HCT116 (cell line): ENCODE measurements at regions not wholly inside any gene's neighbourhood (a gene's known extent, or its start where the extent isn't known, plus 50 kb on each side); places are given as distances from the start of the nearest gene placed in this dataset.

Experiments
- ATAC-seq: fragments of 200-7000 bp; cut with Tn5 transposase; 2 replicates; pipeline ENCODE4 v1.9.1; 2020; ENCODE audit warnings: mild to moderate bottlenecking, moderate library complexity
- BruUV-seq: library from RNA; stranded (reverse); fragments of 400-500 nt; replicated peaks from 2 replicates; lab custom pipeline; 2021; lab: Mats Ljungman, UMichigan
- CTCF ChIA-PET: fragments of 300-600 bp; sonication (Branson Sonifier 250); formaldehyde crosslinking; loops from one replicate; lab custom pipeline; 2021; ENCODE audit warnings: antibody characterized with exemption; lab: Charles Lee
- POLR2A ChIA-PET: fragments of 300-600, 350-600 bp; sonication (Branson Sonifier 250); formaldehyde crosslinking; loops from one replicate; lab custom pipeline; 2021; ENCODE audit warnings: antibody characterized with exemption; lab: Charles Lee
- RAD21 ChIA-PET, 2 experiments: fragments of 300-600 bp; sonication (Branson Sonifier 250); formaldehyde crosslinking; loops; one replicate each; lab custom pipeline; 2023; ENCODE audit warnings: low total read pairs in 2 of 2; ENCODE audit not compliant: uncharacterized antibody in 2 of 2, unreplicated experiment in 2 of 2, low non-redundant PET in 1 of 2; lab: Charles Lee
- DNase-seq: peaks from one replicate; pipeline ENCODE4 v3.0.0-alpha.2; 2010; ENCODE audit warnings: low read depth, low spot score
- H2AFZ ChIP-seq: fragments of 200-600 bp; shearing (Covaris generic), sonication (generic); 2 replicates; pipeline ENCODE4 v1.6.1; 2017; ENCODE audit warnings: low read depth, mixed run types, mixed read lengths, antibody characterized with exemption, low read length; ENCODE audit not compliant: poor library complexity, severe bottlenecking
- H3K27ac ChIP-seq: 2 replicates; pipeline ENCODE4 v1.5.1; 2012; ENCODE audit warnings: low read depth, low read length
- H3K27me3 ChIP-seq: fragments of 200-600 bp; sonication (generic); 2 replicates; pipeline ENCODE4 v1.6.1; 2016; ENCODE audit warnings: mixed run types, low read length, mixed read lengths; ENCODE audit not compliant: insufficient read depth
- H3K36me3 ChIP-seq, 2 experiments: fragments of 200-500 bp in 1 of 2; fragments of 200-600 bp in 1 of 2; sonication (Bioruptor generic) in 1 of 2; sonication (generic) in 1 of 2; 2 replicates each; pipeline versions ENCODE4 v1.5.1 to v1.6.1; 2014 to 2016; ENCODE audit warnings: low read length in 2 of 2, inconsistent platforms in 1 of 2, mixed read lengths in 1 of 2, mixed run types in 1 of 2; ENCODE audit not compliant: insufficient read depth in 2 of 2, control insufficient read depth in 1 of 2
- H3K4me1 ChIP-seq, 2 experiments: fragments of 200-600 bp in 1 of 2; sonication (generic) in 1 of 2; 2 replicates each; pipeline versions ENCODE4 v1.5.1 to v1.6.1; 2012 to 2017; ENCODE audit warnings: low read length in 2 of 2, inconsistent platforms in 1 of 2, mild to moderate bottlenecking in 1 of 2, mixed read lengths in 1 of 2, mixed run types in 1 of 2, moderate library complexity in 1 of 2; ENCODE audit not compliant: insufficient read depth in 2 of 2, control insufficient read depth in 1 of 2
- H3K4me2 ChIP-seq: fragments of 200-600 bp; sonication (generic); 2 replicates; pipeline ENCODE4 v1.6.1; 2017; ENCODE audit warnings: mixed run types, low read length, mixed read lengths
- H3K4me3 ChIP-seq, 2 experiments: fragments of 200-600 bp in 1 of 2; sonication (generic) in 1 of 2; replicated peaks in 1 of 2; 2 replicates each; pipeline ENCODE4 v1.5.1; 2011 to 2016; ENCODE audit warnings: low read length in 2 of 2, control low read depth in 1 of 2, low read depth in 1 of 2, mild to moderate bottlenecking in 1 of 2, mixed read lengths in 1 of 2, mixed run types in 1 of 2
- H3K79me2 ChIP-seq: fragments of 200-600 bp; sonication (generic); 2 replicates; pipeline ENCODE4 v1.6.1; 2017; ENCODE audit warnings: mild to moderate bottlenecking, mixed run types, low read length, moderate library complexity, mixed read lengths; ENCODE audit not compliant: insufficient read depth
- H3K9ac ChIP-seq: fragments of 200-600 bp; sonication (generic); 2 replicates; pipeline ENCODE4 v1.6.1; 2016; ENCODE audit warnings: low read length, mixed read lengths
- H3K9me2 ChIP-seq: fragments of 200-600 bp; sonication (generic), shearing (Covaris generic); 2 replicates; pipeline ENCODE4 v1.6.1; 2017; ENCODE audit warnings: mixed run types, mild to moderate bottlenecking, moderate library complexity; ENCODE audit not compliant: insufficient read depth
- H3K9me3 ChIP-seq, 2 experiments: fragments of 200-500 bp in 1 of 2; fragments of 200-600 bp in 1 of 2; sonication (Bioruptor generic) in 1 of 2; sonication (generic) in 1 of 2; 2 replicates each; pipeline ENCODE4 v1.6.1; 2014 to 2017; ENCODE audit warnings: low read length in 2 of 2, mixed read lengths in 2 of 2, inconsistent platforms in 1 of 2, low read depth in 1 of 2, mild to moderate bottlenecking in 1 of 2, mixed run types in 1 of 2, moderate library complexity in 1 of 2; ENCODE audit not compliant: control insufficient read depth in 1 of 2, insufficient read depth in 1 of 2
- H4K20me1 ChIP-seq: fragments of 200-600 bp; sonication (generic), shearing (Covaris generic); 2 replicates; pipeline ENCODE4 v1.6.1; 2017; ENCODE audit warnings: mixed run types, mild to moderate bottlenecking, moderate library complexity; ENCODE audit not compliant: insufficient read depth
- CBX3 ChIP-seq: IDR thresholded peaks from 2 replicates; pipeline ENCODE4 v1.6.1; 2012; ENCODE audit warnings: low read depth
- CEBPB ChIP-seq: IDR thresholded peaks from 2 replicates; pipeline ENCODE4 v1.6.1; 2012; ENCODE audit warnings: low read depth
- EGR1 ChIP-seq: IDR thresholded peaks from 2 replicates; pipeline ENCODE4 v1.6.1; 2012; ENCODE audit warnings: low read depth
- EZH2 ChIP-seq: fragments of 200-600 bp; sonication (generic); IDR thresholded peaks from 2 replicates; pipeline ENCODE4 v1.6.1; 2017; ENCODE audit warnings: antibody characterized with exemption, mixed run types
- EZH2phosphoT487 ChIP-seq: fragments of 200-600 bp; IDR thresholded peaks from 2 replicates; pipeline ENCODE4 v1.6.1; 2018; ENCODE audit warnings: antibody characterized with exemption, borderline replicate concordance
- FOSL1 ChIP-seq: IDR thresholded peaks from 2 replicates; pipeline ENCODE4 v1.6.1; 2012; ENCODE audit warnings: low read depth
- JUND ChIP-seq: IDR thresholded peaks from 2 replicates; pipeline ENCODE4 v1.6.1; 2012
- POLR2A ChIP-seq: IDR thresholded peaks from 2 replicates; pipeline ENCODE4 v1.7.0; 2011; ENCODE audit warnings: borderline replicate concordance; ENCODE audit not compliant: insufficient read depth, insufficient read length; ENCODE audit errors: extremely low read depth
- POLR2AphosphoS5 ChIP-seq: IDR thresholded peaks from 2 replicates; pipeline ENCODE4 v1.6.1; 2011; ENCODE audit warnings: mild to moderate bottlenecking, low read depth, low read length, moderate library complexity
- RAD21 ChIP-seq: IDR thresholded peaks from 2 replicates; pipeline ENCODE4 v1.6.1; 2012; ENCODE audit warnings: low read depth, mild to moderate bottlenecking
- SIN3A ChIP-seq: IDR thresholded peaks from 2 replicates; pipeline ENCODE4 v1.6.1; 2012; ENCODE audit warnings: low read depth
- SP1 ChIP-seq: IDR thresholded peaks from 2 replicates; pipeline ENCODE4 v1.6.1; 2012; ENCODE audit warnings: low read depth
- SRF ChIP-seq: IDR thresholded peaks from 2 replicates; pipeline ENCODE4 v1.6.1; 2012; ENCODE audit warnings: low read depth
- TCF7L2 ChIP-seq: IDR thresholded peaks from 2 replicates; pipeline ENCODE4 v1.7.0; 2011; ENCODE audit warnings: borderline replicate concordance, inconsistent platforms; ENCODE audit not compliant: insufficient read depth, insufficient read length; ENCODE audit errors: extremely low read depth
- YY1 ChIP-seq: IDR thresholded peaks from 2 replicates; pipeline ENCODE4 v1.6.1; 2011; ENCODE audit warnings: low read length, low read depth, moderate library complexity, mild to moderate bottlenecking; ENCODE audit not compliant: insufficient replicate concordance; ENCODE audit errors: extremely low read depth
- ZNF274 ChIP-seq: fragments of 200-500 bp; sonication (Bioruptor generic); IDR thresholded peaks from 2 replicates; pipeline ENCODE4 v1.6.1; 2014; ENCODE audit warnings: mild to moderate bottlenecking, low read depth, low read length, inconsistent platforms
- intact Hi-C: fragments of 100-400 bp; cut with micrococcal nuclease; formaldehyde crosslinking; loops from 2 replicates; pipeline ENCODE4 v1.10.0; 2022
- TF ChIP-seq, protein P1 (sequence below): IDR thresholded peaks from 2 replicates; pipeline ENCODE4 v1.6.1; 2011; ENCODE audit warnings: mild to moderate bottlenecking, low read length, moderate library complexity; ENCODE audit not compliant: insufficient replicate concordance; ENCODE audit errors: extremely low read depth
- TF ChIP-seq, protein P2 (sequence below): IDR thresholded peaks from 2 replicates; pipeline ENCODE4 v1.6.1; 2012; ENCODE audit warnings: low read depth
- TF ChIP-seq, protein P3 (sequence below): IDR thresholded peaks from 2 replicates; pipeline ENCODE4 v1.6.1; 2012
- TF ChIP-seq, protein P4 (sequence below): IDR thresholded peaks from 2 replicates; pipeline ENCODE4 v1.6.1; 2012

DNA sequence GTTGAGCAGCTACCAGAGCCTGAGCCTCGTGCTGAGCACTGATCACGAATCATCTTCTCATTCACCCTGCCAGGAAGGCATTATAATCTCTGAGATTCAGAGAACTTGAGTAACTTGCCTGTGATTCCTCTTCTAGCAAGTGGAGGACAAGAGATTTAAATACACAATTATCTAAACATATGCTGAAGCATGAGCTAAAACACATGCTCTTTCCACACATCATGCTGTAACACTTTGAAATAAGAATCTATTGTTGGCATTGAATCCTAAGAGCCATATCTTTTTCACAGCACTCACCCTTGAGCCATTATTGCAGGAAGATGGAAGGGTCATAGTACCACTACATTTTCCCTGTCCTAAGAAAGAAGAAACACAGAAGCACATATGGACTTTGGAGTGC is 722.5 kb upstream of the API5 start (continued):
- TF ChIP-seq, protein P1, sequence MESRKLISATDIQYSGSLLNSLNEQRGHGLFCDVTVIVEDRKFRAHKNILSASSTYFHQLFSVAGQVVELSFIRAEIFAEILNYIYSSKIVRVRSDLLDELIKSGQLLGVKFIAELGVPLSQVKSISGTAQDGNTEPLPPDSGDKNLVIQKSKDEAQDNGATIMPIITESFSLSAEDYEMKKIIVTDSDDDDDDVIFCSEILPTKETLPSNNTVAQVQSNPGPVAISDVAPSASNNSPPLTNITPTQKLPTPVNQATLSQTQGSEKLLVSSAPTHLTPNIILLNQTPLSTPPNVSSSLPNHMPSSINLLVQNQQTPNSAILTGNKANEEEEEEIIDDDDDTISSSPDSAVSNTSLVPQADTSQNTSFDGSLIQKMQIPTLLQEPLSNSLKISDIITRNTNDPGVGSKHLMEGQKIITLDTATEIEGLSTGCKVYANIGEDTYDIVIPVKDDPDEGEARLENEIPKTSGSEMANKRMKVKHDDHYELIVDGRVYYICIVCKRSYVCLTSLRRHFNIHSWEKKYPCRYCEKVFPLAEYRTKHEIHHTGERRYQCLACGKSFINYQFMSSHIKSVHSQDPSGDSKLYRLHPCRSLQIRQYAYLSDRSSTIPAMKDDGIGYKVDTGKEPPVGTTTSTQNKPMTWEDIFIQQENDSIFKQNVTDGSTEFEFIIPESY: no peak
- TF ChIP-seq CBX3 (no peak), YY1 (no peak), SP1 (no peak)
- TF ChIP-seq, protein P2, sequence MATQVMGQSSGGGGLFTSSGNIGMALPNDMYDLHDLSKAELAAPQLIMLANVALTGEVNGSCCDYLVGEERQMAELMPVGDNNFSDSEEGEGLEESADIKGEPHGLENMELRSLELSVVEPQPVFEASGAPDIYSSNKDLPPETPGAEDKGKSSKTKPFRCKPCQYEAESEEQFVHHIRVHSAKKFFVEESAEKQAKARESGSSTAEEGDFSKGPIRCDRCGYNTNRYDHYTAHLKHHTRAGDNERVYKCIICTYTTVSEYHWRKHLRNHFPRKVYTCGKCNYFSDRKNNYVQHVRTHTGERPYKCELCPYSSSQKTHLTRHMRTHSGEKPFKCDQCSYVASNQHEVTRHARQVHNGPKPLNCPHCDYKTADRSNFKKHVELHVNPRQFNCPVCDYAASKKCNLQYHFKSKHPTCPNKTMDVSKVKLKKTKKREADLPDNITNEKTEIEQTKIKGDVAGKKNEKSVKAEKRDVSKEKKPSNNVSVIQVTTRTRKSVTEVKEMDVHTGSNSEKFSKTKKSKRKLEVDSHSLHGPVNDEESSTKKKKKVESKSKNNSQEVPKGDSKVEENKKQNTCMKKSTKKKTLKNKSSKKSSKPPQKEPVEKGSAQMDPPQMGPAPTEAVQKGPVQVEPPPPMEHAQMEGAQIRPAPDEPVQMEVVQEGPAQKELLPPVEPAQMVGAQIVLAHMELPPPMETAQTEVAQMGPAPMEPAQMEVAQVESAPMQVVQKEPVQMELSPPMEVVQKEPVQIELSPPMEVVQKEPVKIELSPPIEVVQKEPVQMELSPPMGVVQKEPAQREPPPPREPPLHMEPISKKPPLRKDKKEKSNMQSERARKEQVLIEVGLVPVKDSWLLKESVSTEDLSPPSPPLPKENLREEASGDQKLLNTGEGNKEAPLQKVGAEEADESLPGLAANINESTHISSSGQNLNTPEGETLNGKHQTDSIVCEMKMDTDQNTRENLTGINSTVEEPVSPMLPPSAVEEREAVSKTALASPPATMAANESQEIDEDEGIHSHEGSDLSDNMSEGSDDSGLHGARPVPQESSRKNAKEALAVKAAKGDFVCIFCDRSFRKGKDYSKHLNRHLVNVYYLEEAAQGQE: no peak

DNA sequence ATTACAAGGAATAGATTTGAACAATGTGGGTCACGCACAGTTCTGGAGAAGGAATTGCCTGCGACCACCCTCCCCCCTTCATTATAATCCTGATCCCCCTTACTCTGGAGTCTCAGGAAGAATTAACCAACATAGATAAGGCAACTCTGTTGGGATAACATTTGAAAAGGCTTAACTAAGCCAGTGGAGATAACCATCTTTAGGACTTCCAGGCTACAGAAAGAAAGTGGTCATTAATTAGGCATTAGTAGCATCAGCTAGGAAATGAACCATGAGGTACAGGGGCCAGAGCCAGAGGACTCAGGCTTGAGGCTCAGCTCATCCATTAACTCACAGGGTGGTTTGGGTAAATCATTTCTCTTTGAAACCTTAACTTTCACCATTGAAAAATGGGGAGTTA is 720.0 kb upstream of the API5 start:
- H3K4me2 ChIP-seq: no peak overlapping the region
- no peaks in the 10 kb centered on the region for H3K79me2 ChIP-seq
- no peaks in the 10 kb centered on the region for H3K27me3 ChIP-seq
- no peaks in the 10 kb centered on the region for H3K36me3 ChIP-seq
- no peaks in the 10 kb centered on the region for H3K4me1 ChIP-seq
- no peak overlapping the region for H3K4me3 ChIP-seq
- no peak overlapping the region for H3K9ac ChIP-seq
- DNase-seq (no peak), ATAC-seq (no peak)
- H2AFZ ChIP-seq: no peak overlapping the region
- H3K27ac ChIP-seq: no peak overlapping the region
- POLR2A ChIA-PET: no interaction called here
- peaks cover 4 to 19% of the 10 kb centered on the region in 2 experiments; a peak in 3 of 4 replicates for H3K9me3 ChIP-seq
- no peaks in the 10 kb centered on the region for H4K20me1 ChIP-seq
- H3K9me2 ChIP-seq: no peaks in the 10 kb centered on the region
- no TSS peak for BruUV-seq
- intact Hi-C loops: no loop called here
- RAD21 ChIA-PET: no interaction called here
- CTCF ChIA-PET: no interaction called here
- TF ChIP-seq EZH2 (no peak), ZNF274 (no peak), POLR2A (no peak), SRF (no peak), SIN3A (no peak), JUND (no peak), CBX3 (no peak), FOSL1 (no peak), CEBPB (no peak), POLR2AphosphoS5 (no peak), EGR1 (no peak), RAD21 (no peak), TCF7L2 (no peak), EZH2phosphoT487 (no peak)
- TF ChIP-seq, protein P1: no peak
- TF ChIP-seq, protein P3, sequence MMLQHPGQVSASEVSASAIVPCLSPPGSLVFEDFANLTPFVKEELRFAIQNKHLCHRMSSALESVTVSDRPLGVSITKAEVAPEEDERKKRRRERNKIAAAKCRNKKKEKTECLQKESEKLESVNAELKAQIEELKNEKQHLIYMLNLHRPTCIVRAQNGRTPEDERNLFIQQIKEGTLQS: no peak
- TF ChIP-seq, protein P4, sequence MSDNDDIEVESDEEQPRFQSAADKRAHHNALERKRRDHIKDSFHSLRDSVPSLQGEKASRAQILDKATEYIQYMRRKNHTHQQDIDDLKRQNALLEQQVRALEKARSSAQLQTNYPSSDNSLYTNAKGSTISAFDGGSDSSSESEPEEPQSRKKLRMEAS: no peak
